ENCODE measurements at regions not wholly inside any gene's neighbourhood (a gene's known extent, or its start where the extent isn't known, plus 50 kb on each side); places are given as distances from the start of the nearest gene placed in this dataset.

- no peaks in the 10 kb centered on the region for H3K9me3 ChIP-seq (ENCODE audit: low read length)
- H3K27ac ChIP-seq (ENCODE audit: low read depth, low read length, poor library complexity, severe bottlenecking) = no peak overlapping the region
- H3K4me3 ChIP-seq (ENCODE audit: low read depth, low read length, poor library complexity, severe bottlenecking) = no peak overlapping the region
- no peak for TF ChIP-seq EZH2 (IDR thresholded peaks at IDR 0.05; ENCODE audit: borderline replicate concordance, low read length)
- TF ChIP-seq CTCF (IDR thresholded peaks at IDR 0.05; ENCODE audit: low read length) = no peak
- no peak overlapping the region for H3K9ac ChIP-seq (ENCODE audit: low read length)
- no peak overlapping the region for H3K4me2 ChIP-seq (ENCODE audit: low read length)
- H3K9me2 ChIP-seq (ENCODE audit: low read depth, low read length) = no peaks in the 10 kb centered on the region
- H3K36me3 ChIP-seq (ENCODE audit: insufficient read depth, low read length) = no peaks in the 10 kb centered on the region
- H2AFZ ChIP-seq (ENCODE audit: low read length) = no peak overlapping the region
- H3K79me2 ChIP-seq (ENCODE audit: insufficient read depth, low read length) = no peaks in the 10 kb centered on the region
- no peaks in the 10 kb centered on the region for H3K4me1 ChIP-seq (ENCODE audit: insufficient read depth, low read length, severe bottlenecking)
- no peaks in the 10 kb centered on the region for H3K27me3 ChIP-seq (ENCODE audit: insufficient read depth, low read length)
- no peaks in the 10 kb centered on the region for H4K20me1 ChIP-seq (ENCODE audit: insufficient read depth, low read length)
- no peaks in the 10 kb centered on the region for H3F3A ChIP-seq (ENCODE audit: insufficient read depth, low read length)
These were observed 175.6 kb downstream of the SUCLG1 start for GRCh38 chr2:84283506-84283905.

GRCh38 chr2:84281510-84281909, 177.6 kb downstream of the SUCLG1 start:
- H3K9me3 ChIP-seq (ENCODE audit: low read length) = no peaks in the 10 kb centered on the region
- H3K4me2 ChIP-seq (ENCODE audit: low read length) = no peak overlapping the region
- H4K20me1 ChIP-seq (ENCODE audit: insufficient read depth, low read length) = no peaks in the 10 kb centered on the region
- no peak overlapping the region for H3K4me3 ChIP-seq (ENCODE audit: low read depth, low read length, poor library complexity, severe bottlenecking)
- H3K27ac ChIP-seq (ENCODE audit: low read depth, low read length, poor library complexity, severe bottlenecking) = no peak overlapping the region
- no peaks in the 10 kb centered on the region for H3F3A ChIP-seq (ENCODE audit: insufficient read depth, low read length)
- no peaks in the 10 kb centered on the region for H3K4me1 ChIP-seq (ENCODE audit: insufficient read depth, low read length, severe bottlenecking)
- no peaks in the 10 kb centered on the region for H3K36me3 ChIP-seq (ENCODE audit: insufficient read depth, low read length)
- no peak overlapping the region for H2AFZ ChIP-seq (ENCODE audit: low read length)
- no peaks in the 10 kb centered on the region for H3K27me3 ChIP-seq (ENCODE audit: insufficient read depth, low read length)
- no peaks in the 10 kb centered on the region for H3K79me2 ChIP-seq (ENCODE audit: insufficient read depth, low read length)
- no peak overlapping the region for H3K9ac ChIP-seq (ENCODE audit: low read length)
- TF ChIP-seq CTCF (IDR thresholded peaks at IDR 0.05; ENCODE audit: low read length) (no peak), EZH2 (IDR thresholded peaks at IDR 0.05; ENCODE audit: borderline replicate concordance, low read length) (no peak)
- no peaks in the 10 kb centered on the region for H3K9me2 ChIP-seq (ENCODE audit: low read depth, low read length)

GRCh38 chr2:84280873-84281272, 178.2 kb downstream of the SUCLG1 start:
- no peak overlapping the region for H3K4me2 ChIP-seq (ENCODE audit: low read length)
- H3K27ac ChIP-seq (ENCODE audit: low read depth, low read length, poor library complexity, severe bottlenecking) = no peak overlapping the region
- H3K27me3 ChIP-seq (ENCODE audit: insufficient read depth, low read length) = no peaks in the 10 kb centered on the region
- H3K36me3 ChIP-seq (ENCODE audit: insufficient read depth, low read length) = no peaks in the 10 kb centered on the region
- H2AFZ ChIP-seq (ENCODE audit: low read length) = no peak overlapping the region
- H3K9me3 ChIP-seq (ENCODE audit: low read length) = no peaks in the 10 kb centered on the region
- H3K79me2 ChIP-seq (ENCODE audit: insufficient read depth, low read length) = no peaks in the 10 kb centered on the region
- H3K4me1 ChIP-seq (ENCODE audit: insufficient read depth, low read length, severe bottlenecking) = no peaks in the 10 kb centered on the region
- TF ChIP-seq CTCF (IDR thresholded peaks at IDR 0.05; ENCODE audit: low read length) (no peak), EZH2 (IDR thresholded peaks at IDR 0.05; ENCODE audit: borderline replicate concordance, low read length) (no peak)
- no peak overlapping the region for H3K4me3 ChIP-seq (ENCODE audit: low read depth, low read length, poor library complexity, severe bottlenecking)
- no peaks in the 10 kb centered on the region for H3F3A ChIP-seq (ENCODE audit: insufficient read depth, low read length)
- H4K20me1 ChIP-seq (ENCODE audit: insufficient read depth, low read length) = no peaks in the 10 kb centered on the region
- H3K9me2 ChIP-seq (ENCODE audit: low read depth, low read length) = no peaks in the 10 kb centered on the region
- H3K9ac ChIP-seq (ENCODE audit: low read length) = no peak overlapping the region
